ENCODE measurements at regions not wholly inside any gene's neighbourhood (a gene's known extent, or its start where the extent isn't known, plus 50 kb on each side); places are given as distances from the start of the nearest gene placed in this dataset.

- no peaks in the 10 kb centered on the region for H3K36me3 ChIP-seq
- DNase-seq: no peak
- no peaks in the 10 kb centered on the region for H3K4me1 ChIP-seq
- H3K9me3 ChIP-seq (replicated peaks): no peaks in the 10 kb centered on the region
- H3K4me3 ChIP-seq: no peak overlapping the region
- H3K27ac ChIP-seq: no peak overlapping the region
- no peaks in the 10 kb centered on the region for H3K27me3 ChIP-seq
Observed at GRCh38 chrX:44470816-44471215, 71.8 kb downstream of the FUNDC1 start.

GRCh38 chrX:44462850-44463249, 79.8 kb downstream of the FUNDC1 start:
- Histone ChIP-seq H3K9me3 (replicated peaks) (no peaks in the 10 kb centered on the region), H3K4me1 (no peaks in the 10 kb centered on the region), H3K4me3 (no peak overlapping the region), H3K27ac (no peak overlapping the region), H3K36me3 (no peaks in the 10 kb centered on the region), H3K27me3 (no peaks in the 10 kb centered on the region)
- peak in 1 of 2 experiments; percentile 5 for DNase-seq

GRCh38 chrX:44459501-44459900, 83.2 kb downstream of the FUNDC1 start:
- H3K36me3 ChIP-seq: no peaks in the 10 kb centered on the region
- H3K27me3 ChIP-seq: no peaks in the 10 kb centered on the region
- no peaks in the 10 kb centered on the region for H3K9me3 ChIP-seq (replicated peaks)
- H3K4me3 ChIP-seq: no peak overlapping the region
- no peak for DNase-seq
- H3K4me1 ChIP-seq: no peaks in the 10 kb centered on the region
- H3K27ac ChIP-seq: no peak overlapping the region

GRCh38 chrX:44456685-44457084, 86.0 kb downstream of the FUNDC1 start:
- DNase-seq: no peak
- H3K27ac ChIP-seq: no peak overlapping the region
- H3K27me3 ChIP-seq: no peaks in the 10 kb centered on the region
- H3K9me3 ChIP-seq (replicated peaks): no peaks in the 10 kb centered on the region
- no peaks in the 10 kb centered on the region for H3K4me1 ChIP-seq
- no peaks in the 10 kb centered on the region for H3K36me3 ChIP-seq
- H3K4me3 ChIP-seq: no peak overlapping the region

- peak; percentile 4 to 11 for DNase-seq
- Histone ChIP-seq H3K27ac (no peak overlapping the region), H3K4me3 (no peak overlapping the region)
Observed at GRCh38 chrX:44451056-44451455, 91.6 kb downstream of the FUNDC1 start.

GRCh38 chrX:44447214-44447613, 95.4 kb downstream of the FUNDC1 start:
- H3K4me1 ChIP-seq: no peaks in the 10 kb centered on the region
- no peaks in the 10 kb centered on the region for H3K27me3 ChIP-seq
- no peaks in the 10 kb centered on the region for H3K36me3 ChIP-seq
- no peak for DNase-seq
- H3K9me3 ChIP-seq (replicated peaks): no peaks in the 10 kb centered on the region
- no peak overlapping the region for H3K27ac ChIP-seq
- H3K4me3 ChIP-seq: no peak overlapping the region

More at GRCh38 chrX:44451056-44451455, 91.6 kb downstream of the FUNDC1 start:
- H3K9me3 ChIP-seq (replicated peaks): no peaks in the 10 kb centered on the region
- no peaks in the 10 kb centered on the region for H3K27me3 ChIP-seq
- no peaks in the 10 kb centered on the region for H3K4me1 ChIP-seq
- H3K36me3 ChIP-seq: no peaks in the 10 kb centered on the region

GRCh38 chrX:44440006-44440405, 96.5 kb upstream of the EFHC2 start:
- H3K4me3 ChIP-seq: no peak overlapping the region
- no peaks in the 10 kb centered on the region for H3K9me3 ChIP-seq (replicated peaks)
- no peak overlapping the region for H3K27ac ChIP-seq
- no peaks in the 10 kb centered on the region for H3K36me3 ChIP-seq
- no peak for DNase-seq
- no peaks in the 10 kb centered on the region for H3K4me1 ChIP-seq
- no peaks in the 10 kb centered on the region for H3K27me3 ChIP-seq

- Histone ChIP-seq H3K27me3 (no peaks in the 10 kb centered on the region), H3K27ac (no peak overlapping the region), H3K4me3 (no peak overlapping the region), H3K9me3 (replicated peaks) (no peaks in the 10 kb centered on the region), H3K4me1 (no peaks in the 10 kb centered on the region), H3K36me3 (no peaks in the 10 kb centered on the region)
- DNase-seq: no peak
Observed at GRCh38 chrX:44439242-44439794, 95.8 kb upstream of the EFHC2 start.

- Histone ChIP-seq H3K4me3 (no peak overlapping the region), H3K27ac (no peak overlapping the region), H3K4me1 (no peaks in the 10 kb centered on the region), H3K9me3 (replicated peaks) (no peaks in the 10 kb centered on the region), H3K27me3 (no peaks in the 10 kb centered on the region), H3K36me3 (no peaks in the 10 kb centered on the region)
- DNase-seq: no peak
Observed at GRCh38 chrX:44435047-44435446, 91.6 kb upstream of the EFHC2 start.

GRCh38 chrX:44433556-44433955, 90.1 kb upstream of the EFHC2 start:
- no peaks in the 10 kb centered on the region for H3K4me1 ChIP-seq
- H3K27me3 ChIP-seq: no peaks in the 10 kb centered on the region
- no peak overlapping the region for H3K27ac ChIP-seq
- no peak overlapping the region for H3K4me3 ChIP-seq
- no peaks in the 10 kb centered on the region for H3K36me3 ChIP-seq
- H3K9me3 ChIP-seq (replicated peaks): no peaks in the 10 kb centered on the region
- no peak for DNase-seq

- no peak for DNase-seq
- Histone ChIP-seq H3K27ac (no peak overlapping the region), H3K27me3 (no peaks in the 10 kb centered on the region), H3K4me1 (no peaks in the 10 kb centered on the region), H3K9me3 (replicated peaks) (no peaks in the 10 kb centered on the region), H3K36me3 (no peaks in the 10 kb centered on the region), H3K4me3 (no peak overlapping the region)
Observed at GRCh38 chrX:44432641-44433040, 89.2 kb upstream of the EFHC2 start.

- no peak for DNase-seq
- Histone ChIP-seq H3K9me3 (replicated peaks) (no peaks in the 10 kb centered on the region), H3K27me3 (no peaks in the 10 kb centered on the region), H3K36me3 (no peaks in the 10 kb centered on the region), H3K4me1 (no peaks in the 10 kb centered on the region), H3K27ac (no peak overlapping the region), H3K4me3 (no peak overlapping the region)
Observed at GRCh38 chrX:44431194-44431593, 87.7 kb upstream of the EFHC2 start.

GRCh38 chrX:44428989-44429627, 85.6 kb upstream of the EFHC2 start:
- Histone ChIP-seq H3K9me3 (replicated peaks) (no peaks in the 10 kb centered on the region), H3K27me3 (no peaks in the 10 kb centered on the region), H3K27ac (no peak overlapping the region), H3K4me1 (no peaks in the 10 kb centered on the region), H3K36me3 (no peaks in the 10 kb centered on the region), H3K4me3 (no peak overlapping the region)
- no peak for DNase-seq

GRCh38 chrX:44422631-44423030, 79.2 kb upstream of the EFHC2 start:
- H3K27me3 ChIP-seq: no peaks in the 10 kb centered on the region
- no peak for DNase-seq

GRCh38 chrX:44415639-44416386, 72.3 kb upstream of the EFHC2 start:
- no peaks in the 10 kb centered on the region for H3K9me3 ChIP-seq (replicated peaks)
- no peaks in the 10 kb centered on the region for H3K27me3 ChIP-seq
- H3K36me3 ChIP-seq: no peaks in the 10 kb centered on the region
- no peak overlapping the region for H3K27ac ChIP-seq
- no peak overlapping the region for H3K4me3 ChIP-seq
- no peak for DNase-seq
- H3K4me1 ChIP-seq: no peaks in the 10 kb centered on the region

More at GRCh38 chrX:44422631-44423030, 79.2 kb upstream of the EFHC2 start:
- Histone ChIP-seq H3K9me3 (replicated peaks) (no peaks in the 10 kb centered on the region), H3K4me3 (no peak overlapping the region), H3K36me3 (no peaks in the 10 kb centered on the region), H3K4me1 (no peaks in the 10 kb centered on the region), H3K27ac (no peak overlapping the region)
